Fibroblast of lung (primary cell): ENCODE measurements at regions not wholly inside any gene's neighbourhood (a gene's known extent, or its start where the extent isn't known, plus 50 kb on each side); places are given as distances from the start of the nearest gene placed in this dataset.

ENCODE experiments used
- EZH2 ChIP-seq: IDR thresholded peaks from 2 replicates; pipeline ENCODE4 v1.5.1; 2012; ENCODE audit warnings: low read length, control low read depth, mild to moderate bottlenecking; ENCODE audit errors: missing control alignments
- TF ChIP-seq, protein P1 (sequence below), 2 donors: IDR thresholded peaks in 1 of 2; conservative IDR thresholded peaks in 1 of 2; 1 replicate in 1 of 2; 2 replicates in 1 of 2; pipeline ENCODE4 v1.5.1; 2011 to 2012; ENCODE audit warnings: low read length in 2 of 2, control low read depth in 1 of 2, inconsistent platforms in 1 of 2, low read depth in 1 of 2, mild to moderate bottlenecking in 1 of 2

DNA sequence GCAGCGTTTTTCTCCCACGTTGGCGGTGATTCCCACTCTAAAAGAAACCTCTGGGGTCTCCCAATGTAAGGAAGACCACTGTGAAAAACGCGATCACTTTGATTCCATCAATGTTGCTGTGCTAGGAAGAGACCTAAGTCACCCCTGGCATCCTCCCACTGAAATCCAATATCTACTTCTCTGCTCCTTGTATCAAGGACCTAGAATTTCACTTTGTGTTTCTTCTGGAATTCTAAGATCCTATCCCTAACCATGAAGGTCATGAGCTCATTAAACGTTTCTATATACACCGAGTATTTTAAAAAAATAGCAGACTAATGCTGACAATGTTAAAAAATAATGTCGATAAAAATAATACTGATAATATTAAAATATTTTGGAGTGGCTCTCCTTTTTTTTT lies 118.8 kb upstream of the MYO10 start:
- TF ChIP-seq, protein P1, sequence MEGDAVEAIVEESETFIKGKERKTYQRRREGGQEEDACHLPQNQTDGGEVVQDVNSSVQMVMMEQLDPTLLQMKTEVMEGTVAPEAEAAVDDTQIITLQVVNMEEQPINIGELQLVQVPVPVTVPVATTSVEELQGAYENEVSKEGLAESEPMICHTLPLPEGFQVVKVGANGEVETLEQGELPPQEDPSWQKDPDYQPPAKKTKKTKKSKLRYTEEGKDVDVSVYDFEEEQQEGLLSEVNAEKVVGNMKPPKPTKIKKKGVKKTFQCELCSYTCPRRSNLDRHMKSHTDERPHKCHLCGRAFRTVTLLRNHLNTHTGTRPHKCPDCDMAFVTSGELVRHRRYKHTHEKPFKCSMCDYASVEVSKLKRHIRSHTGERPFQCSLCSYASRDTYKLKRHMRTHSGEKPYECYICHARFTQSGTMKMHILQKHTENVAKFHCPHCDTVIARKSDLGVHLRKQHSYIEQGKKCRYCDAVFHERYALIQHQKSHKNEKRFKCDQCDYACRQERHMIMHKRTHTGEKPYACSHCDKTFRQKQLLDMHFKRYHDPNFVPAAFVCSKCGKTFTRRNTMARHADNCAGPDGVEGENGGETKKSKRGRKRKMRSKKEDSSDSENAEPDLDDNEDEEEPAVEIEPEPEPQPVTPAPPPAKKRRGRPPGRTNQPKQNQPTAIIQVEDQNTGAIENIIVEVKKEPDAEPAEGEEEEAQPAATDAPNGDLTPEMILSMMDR (conservative IDR thresholded peaks at IDR 0.05 in 1 of 2, IDR thresholded peaks at IDR 0.05 in 1 of 2; ENCODE audit: low read depth in 1 of 2, low read length in 2 of 2) = no peak
- no peak for TF ChIP-seq EZH2
